Gastrocnemius medialis (tissue), 4 donors: ENCODE measurements at regions not wholly inside any gene's neighbourhood (a gene's known extent, or its start where the extent isn't known, plus 50 kb on each side); places are given as distances from the start of the nearest gene placed in this dataset.

Experiments used
- ATAC-seq, 2 donors: fragments of 150-250 bp; one replicate each; pipeline ENCODE4 v1.9.1; 2016
- DNase-seq, 2 donors: peaks; one replicate each; pipeline ENCODE4 v3.0.0-alpha.2; 2019
- H3K27ac ChIP-seq, 4 donors: fragments of 200-600 bp; sonication (generic); 1 replicate in 1 of 4; 2 replicates in 3 of 4; pipeline ENCODE4 v1.5.1; 2016 to 2018; ENCODE audit warnings: mild to moderate bottlenecking in 2 of 4, moderate library complexity in 1 of 4
- H3K27me3 ChIP-seq, 3 donors: fragments of 200-600 bp; sonication (generic) in 2 of 3; 1 replicate in 1 of 3; 2 replicates in 2 of 3; pipeline versions ENCODE4 v1.5.1 to v1.6.0; 2016 to 2019; ENCODE audit warnings: mild to moderate bottlenecking in 1 of 3, moderate library complexity in 1 of 3
- H3K36me3 ChIP-seq, 2 donors: fragments of 200-600 bp; sonication (generic) in 1 of 2; one replicate each; pipeline ENCODE4 v1.5.1; 2017 to 2018
- H3K4me1 ChIP-seq, 2 donors: fragments of 200-600 bp; sonication (generic) in 1 of 2; one replicate each; pipeline ENCODE4 v1.5.1; 2016 to 2017; ENCODE audit warnings: mild to moderate bottlenecking in 2 of 2
- H3K4me3 ChIP-seq, 4 donors: fragments of 200-600 bp; sonication (generic) in 3 of 4; 1 replicate in 1 of 4; 2 replicates in 3 of 4; pipeline ENCODE4 v1.5.1; 2016 to 2019; ENCODE audit warnings: mild to moderate bottlenecking in 2 of 4
- H3K9me3 ChIP-seq, 3 donors: fragments of 200-600 bp; sonication (generic) in 2 of 3; 1 replicate in 1 of 3; 2 replicates in 2 of 3; pipeline ENCODE4 v1.5.1; 2016 to 2019
- POLR2A ChIP-seq, 2 donors: fragments of 450-650 bp; IDR thresholded peaks; one replicate each; pipeline ENCODE4 v1.6.1; 2017; ENCODE audit warnings: antibody characterized with exemption in 2 of 2, mild to moderate bottlenecking in 2 of 2, moderate library complexity in 2 of 2
- in situ Hi-C, 4 donors: fragments of 200-750 bp; cut with MboI; loops; one replicate each; pipeline versions ENCODE4 v1.15.0 to v1.8.0; 2017; ENCODE audit warnings: low sequenced_read_pairs in 4 of 4
- intact Hi-C: fragments of 100-400 bp; cut with DNase I; formaldehyde crosslinking; loops from one replicate; pipeline ENCODE4 v1.15.1; 2023; ENCODE audit warnings: low total_unique reads
- TF ChIP-seq, protein P1 (sequence below), 5 experiments: fragments of 450-650 bp in 3 of 5; fragments of 200-600 bp in 2 of 5; sonication (generic) in 2 of 5; IDR thresholded peaks in 4 of 5; conservative IDR thresholded peaks in 1 of 5; 1 replicate in 4 of 5; 2 replicates in 1 of 5; pipeline ENCODE4 v1.5.1; 2016 to 2019; ENCODE audit warnings: antibody characterized with exemption in 5 of 5, mild to moderate bottlenecking in 3 of 5, moderate library complexity in 3 of 5

- no peaks in the 10 kb centered on the region for H3K4me1 ChIP-seq
- ATAC-seq (no peak), DNase-seq (no peak)
- no peaks in the 10 kb centered on the region for H3K36me3 ChIP-seq
- no peak overlapping the region for H3K4me3 ChIP-seq
- H3K27ac ChIP-seq: no peak overlapping the region
- TF ChIP-seq, protein P1, sequence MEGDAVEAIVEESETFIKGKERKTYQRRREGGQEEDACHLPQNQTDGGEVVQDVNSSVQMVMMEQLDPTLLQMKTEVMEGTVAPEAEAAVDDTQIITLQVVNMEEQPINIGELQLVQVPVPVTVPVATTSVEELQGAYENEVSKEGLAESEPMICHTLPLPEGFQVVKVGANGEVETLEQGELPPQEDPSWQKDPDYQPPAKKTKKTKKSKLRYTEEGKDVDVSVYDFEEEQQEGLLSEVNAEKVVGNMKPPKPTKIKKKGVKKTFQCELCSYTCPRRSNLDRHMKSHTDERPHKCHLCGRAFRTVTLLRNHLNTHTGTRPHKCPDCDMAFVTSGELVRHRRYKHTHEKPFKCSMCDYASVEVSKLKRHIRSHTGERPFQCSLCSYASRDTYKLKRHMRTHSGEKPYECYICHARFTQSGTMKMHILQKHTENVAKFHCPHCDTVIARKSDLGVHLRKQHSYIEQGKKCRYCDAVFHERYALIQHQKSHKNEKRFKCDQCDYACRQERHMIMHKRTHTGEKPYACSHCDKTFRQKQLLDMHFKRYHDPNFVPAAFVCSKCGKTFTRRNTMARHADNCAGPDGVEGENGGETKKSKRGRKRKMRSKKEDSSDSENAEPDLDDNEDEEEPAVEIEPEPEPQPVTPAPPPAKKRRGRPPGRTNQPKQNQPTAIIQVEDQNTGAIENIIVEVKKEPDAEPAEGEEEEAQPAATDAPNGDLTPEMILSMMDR (IDR thresholded peaks at IDR 0.05 in 4 of 5, conservative IDR thresholded peaks at IDR 0.05 in 1 of 5): no peak
- no peak for TF ChIP-seq POLR2A (IDR thresholded peaks at IDR 0.05)
- no peaks in the 10 kb centered on the region for H3K27me3 ChIP-seq
- intact Hi-C loops (no loop called here), in situ Hi-C loops (no loop called here)
- no peaks in the 10 kb centered on the region for H3K9me3 ChIP-seq
Measured at GRCh38 chr5:127184851-127185250, 105.7 kb upstream of the MEGF10 start.

- no peak for DNase-seq
- intact Hi-C loops (no loop called here), in situ Hi-C loops (no loop called here)
- Histone ChIP-seq H3K4me3 (no peak overlapping the region), H3K27ac (no peak overlapping the region), H3K27me3 (no peaks in the 10 kb centered on the region), H3K36me3 (no peaks in the 10 kb centered on the region), H3K9me3 (no peaks in the 10 kb centered on the region), H3K4me1 (no peaks in the 10 kb centered on the region)
- no peak for ATAC-seq
- TF ChIP-seq, protein P1 (IDR thresholded peaks at IDR 0.05 in 4 of 5, conservative IDR thresholded peaks at IDR 0.05 in 1 of 5): no peak
- no peak for TF ChIP-seq POLR2A (IDR thresholded peaks at IDR 0.05)
Measured at GRCh38 chr5:127186657-127187056, 103.9 kb upstream of the MEGF10 start.

DNA sequence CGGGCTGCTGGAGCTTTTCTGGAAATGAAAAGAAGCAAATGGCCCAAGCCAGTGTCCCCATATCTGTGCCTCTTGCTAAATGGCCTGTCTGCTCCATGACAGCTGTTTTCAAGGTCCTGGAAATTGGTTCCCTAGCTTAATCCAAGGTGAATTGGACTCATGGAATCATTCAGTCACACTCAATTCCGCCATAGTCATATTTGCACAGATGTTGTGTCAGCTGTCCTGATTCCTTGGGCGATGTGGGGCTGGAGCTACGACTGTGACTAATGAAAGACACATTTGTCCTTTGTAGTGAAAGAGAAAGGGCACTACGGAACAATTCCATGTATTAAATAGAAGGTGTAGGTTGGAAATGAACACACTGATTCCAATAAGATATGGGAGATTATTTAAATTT is 102.9 kb upstream of the MEGF10 start:
- Histone ChIP-seq H3K27ac (no peak overlapping the region), H3K4me3 (no peak overlapping the region), H3K9me3 (no peaks in the 10 kb centered on the region), H3K36me3 (no peaks in the 10 kb centered on the region), H3K4me1 (no peaks in the 10 kb centered on the region), H3K27me3 (no peaks in the 10 kb centered on the region)
- in situ Hi-C loops (no loop called here), intact Hi-C loops (no loop called here)
- TF ChIP-seq POLR2A (IDR thresholded peaks at IDR 0.05): no peak
- TF ChIP-seq, protein P1 (IDR thresholded peaks at IDR 0.05 in 4 of 5, conservative IDR thresholded peaks at IDR 0.05 in 1 of 5): no peak
- DNase-seq (no peak), ATAC-seq (no peak)

DNA sequence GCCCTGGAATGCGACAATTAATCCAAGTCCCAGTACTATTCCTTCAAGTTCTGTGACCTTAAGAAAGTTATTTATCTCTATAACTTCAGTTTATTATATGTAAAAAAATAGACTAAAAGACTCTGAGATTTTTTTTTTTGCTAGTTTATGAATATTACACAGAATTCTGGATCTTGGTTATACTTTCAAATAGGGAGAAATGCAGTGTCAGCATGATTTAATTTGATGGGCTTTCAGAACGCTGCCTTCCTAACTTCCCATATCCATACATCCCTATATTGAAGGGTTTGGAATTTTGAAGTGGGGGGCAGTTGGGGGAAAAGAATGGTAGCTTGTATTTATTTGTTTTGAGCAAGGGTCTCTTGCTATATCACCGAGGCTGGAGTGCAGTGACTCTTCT is 98.4 kb upstream of the MEGF10 start:
- in situ Hi-C loops (no loop called here), intact Hi-C loops (no loop called here)
- no peak for DNase-seq
- Histone ChIP-seq H3K4me1 (no peaks in the 10 kb centered on the region), H3K27ac (no peak overlapping the region), H3K9me3 (no peaks in the 10 kb centered on the region), H3K36me3 (no peaks in the 10 kb centered on the region), H3K4me3 (no peak overlapping the region), H3K27me3 (no peaks in the 10 kb centered on the region)
- ATAC-seq: no peak
- no peak for TF ChIP-seq POLR2A (IDR thresholded peaks at IDR 0.05)
- TF ChIP-seq, protein P1 (IDR thresholded peaks at IDR 0.05 in 4 of 5, conservative IDR thresholded peaks at IDR 0.05 in 1 of 5): no peak

GRCh38 chr5:127192836-127193338 is 97.7 kb upstream of the MEGF10 start:
- Histone ChIP-seq H3K36me3 (no peaks in the 10 kb centered on the region), H3K27me3 (no peaks in the 10 kb centered on the region), H3K9me3 (no peaks in the 10 kb centered on the region), H3K27ac (no peak overlapping the region), H3K4me1 (no peaks in the 10 kb centered on the region), H3K4me3 (no peak overlapping the region)
- ATAC-seq: no peak
- TF ChIP-seq POLR2A (IDR thresholded peaks at IDR 0.05): no peak
- TF ChIP-seq, protein P1 (IDR thresholded peaks at IDR 0.05 in 4 of 5, conservative IDR thresholded peaks at IDR 0.05 in 1 of 5): no peak
- intact Hi-C loops: no loop called here
- no peak for DNase-seq
- in situ Hi-C loops: no loop called here
